Epithelial cell of prostate (primary cell): ENCODE measurements at regions not wholly inside any gene's neighbourhood (a gene's known extent, or its start where the extent isn't known, plus 50 kb on each side); places are given as distances from the start of the nearest gene placed in this dataset.
A peak's percentile ranks its signal among the peaks of the same experiment; 100 is the strongest.

Experiments used
- DNase-seq: peaks from one replicate; pipeline ENCODE4 v3.0.0-alpha.2; 2011; ENCODE audit warnings: low read depth, low spot score
- H3K27ac ChIP-seq: fragments of 450-650 bp; 2 replicates; pipeline ENCODE4 v1.5.1; 2017; ENCODE audit warnings: mild to moderate bottlenecking

GRCh38 chrY:15059478-15059877 is 535.1 kb downstream of the NLGN4Y start:
- DNase-seq, result peak; percentile 0
- H3K27ac ChIP-seq, result no peak overlapping the region

DNA sequence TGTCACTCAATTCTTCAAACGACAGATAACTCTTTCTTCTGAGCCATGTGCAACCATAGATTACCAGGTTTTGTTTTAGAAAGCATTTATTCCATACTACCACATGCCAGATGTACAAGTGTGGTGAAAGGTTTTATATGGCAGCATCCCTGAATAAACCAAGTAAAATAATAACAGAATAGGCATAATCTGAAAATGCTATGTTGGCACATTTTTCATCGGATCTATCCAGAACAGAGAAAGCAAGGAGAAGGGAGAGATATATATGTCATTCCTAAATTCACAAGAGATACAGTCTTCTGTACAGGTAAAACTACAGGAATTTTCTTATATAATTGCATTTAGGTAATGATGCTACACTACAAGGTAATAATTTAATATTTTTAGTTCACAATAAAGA is 547.8 kb downstream of the NLGN4Y start:
- H3K27ac ChIP-seq, result no peak overlapping the region
- DNase-seq, result no peak

DNA sequence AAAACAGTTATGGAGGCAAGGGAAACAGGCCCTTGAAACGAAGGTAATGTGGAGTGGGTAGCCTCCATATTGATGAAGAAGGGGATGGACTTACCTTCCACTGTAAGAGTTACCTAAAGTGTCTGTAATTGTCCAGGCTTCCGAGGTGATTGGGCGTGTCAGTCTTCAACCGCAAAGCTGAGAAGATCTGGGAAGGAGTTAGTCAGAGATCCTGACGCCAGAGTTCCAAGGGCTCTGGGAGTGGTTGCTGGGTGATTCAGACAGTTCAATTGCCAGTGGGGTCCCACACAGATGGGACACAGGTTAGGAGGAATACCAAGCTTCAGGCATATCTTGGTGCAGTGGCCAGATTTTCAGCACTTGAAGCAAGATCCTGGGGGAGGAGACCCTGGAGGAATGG is 577.0 kb downstream of the NLGN4Y start:
- DNase-seq, result no peak
- H3K27ac ChIP-seq, result no peak overlapping the region
